Spleen (tissue), 11 donors: ENCODE measurements at regions not wholly inside any gene's neighbourhood (a gene's known extent, or its start where the extent isn't known, plus 50 kb on each side); places are given as distances from the start of the nearest gene placed in this dataset.

Experiments
- DNase-seq: peaks from one replicate; pipeline ENCODE4 v3.0.0-alpha.2; 2020
- H3K27ac ChIP-seq, 8 donors: fragments of 200-600 bp; sonication (generic) in 7 of 8; 1 replicate in 4 of 8; 2 replicates in 4 of 8; pipeline versions ENCODE4 v1.5.0 to v1.8.0; 2016 to 2021; ENCODE audit warnings: inconsistent platforms in 4 of 8, mild to moderate bottlenecking in 4 of 8, moderate library complexity in 1 of 8
- H3K27me3 ChIP-seq, 7 donors: fragments of 200-600 bp; sonication (generic) in 6 of 7; replicated peaks in 1 of 7; 1 replicate in 4 of 7; 2 replicates in 3 of 7; pipeline versions ENCODE4 v1.5.0 to v1.8.0; 2016 to 2021; ENCODE audit warnings: inconsistent platforms in 3 of 7, mild to moderate bottlenecking in 1 of 7
- H3K36me3 ChIP-seq, 6 donors: fragments of 200-600 bp; sonication (generic) in 5 of 6; 1 replicate in 4 of 6; 2 replicates in 2 of 6; pipeline versions ENCODE4 v1.5.0 to v1.8.0; 2016 to 2021; ENCODE audit warnings: inconsistent platforms in 2 of 6
- H3K4me1 ChIP-seq, 6 donors: fragments of 200-600 bp; sonication (generic) in 5 of 6; 1 replicate in 3 of 6; 2 replicates in 3 of 6; pipeline versions ENCODE4 v1.5.0 to v1.8.0; 2016 to 2021; ENCODE audit warnings: inconsistent platforms in 3 of 6
- H3K4me3 ChIP-seq, 8 donors: fragments of 200-600 bp; sonication (generic) in 7 of 8; 1 replicate in 4 of 8; 2 replicates in 4 of 8; pipeline versions ENCODE4 v1.5.0 to v1.8.0; 2016 to 2021; ENCODE audit warnings: inconsistent platforms in 4 of 8, mild to moderate bottlenecking in 4 of 8, moderate library complexity in 2 of 8
- H3K9me3 ChIP-seq, 8 donors: fragments of 200-600 bp; sonication (generic) in 7 of 8; 1 replicate in 4 of 8; 2 replicates in 4 of 8; pipeline versions ENCODE4 v1.5.0 to v1.8.0; 2016 to 2021; ENCODE audit warnings: inconsistent platforms in 4 of 8
- POLR2A ChIP-seq, 3 donors: fragments of 450-650 bp; IDR thresholded peaks; one replicate each; pipeline ENCODE4 v1.5.1; 2017; ENCODE audit warnings: antibody characterized with exemption in 3 of 3, mild to moderate bottlenecking in 1 of 3
- POLR2AphosphoS5 ChIP-seq, 3 donors: sonication (generic); formaldehyde crosslinking; IDR thresholded peaks; one replicate each; pipeline ENCODE4 v1.5.1; 2017; ENCODE audit warnings: antibody characterized with exemption in 3 of 3
- WGBS, 5 donors: extraction: QIAGEN DNeasy Blood & Tissue Kit in 3 of 5; methylation state at CpG; one replicate each; pipeline versions ENCODE4 v1.1.5 to v1.1.7; 2013 to 2018; 5-methylcytosine and 5-hydroxymethylcytosine counted together
- intact Hi-C: fragments of 100-400 bp; cut with DNase I; formaldehyde crosslinking; loops from one replicate; pipeline ENCODE4 v1.15.0; 2023; ENCODE audit warnings: low total_unique reads
- TF ChIP-seq, protein P1 (sequence below), 11 experiments: fragments of 200-600 bp in 7 of 11; fragments of 450-650 bp in 4 of 11; sonication (generic) in 4 of 11; IDR thresholded peaks in 8 of 11; conservative IDR thresholded peaks in 3 of 11; 1 replicate in 7 of 11; 2 replicates in 4 of 11; pipeline versions ENCODE4 v1.4.0 to v1.8.0; 2016 to 2021; ENCODE audit warnings: antibody characterized with exemption in 11 of 11, inconsistent platforms in 4 of 11, mild to moderate bottlenecking in 1 of 11
- donor health status: healthy with polysubstance abuse.
- donor health status: DM: no; HTN: no; CAD: no; lungs with moderate emphysema.
- donor health status: DM: no; HTN: no; CAD: no.
- donor health status: Bipolar disorder and iron deficiency.
- donor health status: healthy.
- donor health status: DM: no; HTN: no; CAD: no.
- donor health status: DM: yes; HTN: yes; CAD: no.

DNA sequence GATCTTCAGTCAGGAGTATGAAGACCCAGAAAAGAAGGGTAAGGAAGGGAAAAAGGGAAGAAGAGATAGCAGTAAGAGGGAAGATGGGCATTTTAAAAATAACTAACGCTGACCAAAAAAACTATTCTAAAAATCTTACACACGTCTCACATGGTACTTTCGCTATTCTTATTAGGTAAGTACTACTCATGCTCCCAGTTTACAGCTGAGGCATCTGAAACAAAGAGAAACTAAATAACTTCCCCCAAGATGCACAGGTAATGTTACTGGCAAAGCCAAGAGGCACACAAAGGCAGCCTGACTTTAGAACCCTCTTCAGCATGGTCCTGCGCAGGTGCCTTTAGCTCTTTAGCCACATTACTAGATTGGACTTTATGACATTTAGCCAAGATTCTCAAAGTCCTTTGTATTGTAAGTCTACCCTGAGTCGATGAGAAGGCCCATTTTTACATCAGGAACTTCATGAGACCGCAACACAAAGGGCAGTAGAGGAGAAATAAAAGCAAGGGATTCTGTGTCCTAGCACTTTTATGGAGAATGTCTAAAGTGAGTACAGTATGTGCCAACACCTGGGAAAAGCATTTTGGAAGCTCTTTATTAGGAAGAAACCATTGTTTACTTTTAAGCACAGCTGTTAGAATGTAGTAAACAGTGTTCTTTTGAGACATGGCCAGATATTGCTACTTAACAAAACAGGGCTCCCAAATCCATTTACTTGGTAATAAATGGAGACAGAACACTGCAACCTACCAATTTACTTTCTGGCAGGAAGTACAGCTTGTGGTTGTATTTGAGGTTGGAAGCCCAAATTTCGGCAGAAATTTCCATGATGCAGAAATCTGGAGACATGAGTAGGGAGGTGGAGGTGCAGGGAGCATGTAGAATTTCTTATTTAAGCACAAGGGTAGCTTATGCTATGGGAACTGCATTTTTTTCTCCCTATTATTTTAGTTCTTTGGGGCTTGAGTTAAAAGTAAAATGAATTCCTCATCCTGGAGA is 250.7 kb downstream of the KCTD12 start:
- intact Hi-C loops: no loop called here
- no peak overlapping the region for H3K4me3 ChIP-seq
- no peaks in the 10 kb centered on the region for H3K36me3 ChIP-seq
- TF ChIP-seq, protein P1, sequence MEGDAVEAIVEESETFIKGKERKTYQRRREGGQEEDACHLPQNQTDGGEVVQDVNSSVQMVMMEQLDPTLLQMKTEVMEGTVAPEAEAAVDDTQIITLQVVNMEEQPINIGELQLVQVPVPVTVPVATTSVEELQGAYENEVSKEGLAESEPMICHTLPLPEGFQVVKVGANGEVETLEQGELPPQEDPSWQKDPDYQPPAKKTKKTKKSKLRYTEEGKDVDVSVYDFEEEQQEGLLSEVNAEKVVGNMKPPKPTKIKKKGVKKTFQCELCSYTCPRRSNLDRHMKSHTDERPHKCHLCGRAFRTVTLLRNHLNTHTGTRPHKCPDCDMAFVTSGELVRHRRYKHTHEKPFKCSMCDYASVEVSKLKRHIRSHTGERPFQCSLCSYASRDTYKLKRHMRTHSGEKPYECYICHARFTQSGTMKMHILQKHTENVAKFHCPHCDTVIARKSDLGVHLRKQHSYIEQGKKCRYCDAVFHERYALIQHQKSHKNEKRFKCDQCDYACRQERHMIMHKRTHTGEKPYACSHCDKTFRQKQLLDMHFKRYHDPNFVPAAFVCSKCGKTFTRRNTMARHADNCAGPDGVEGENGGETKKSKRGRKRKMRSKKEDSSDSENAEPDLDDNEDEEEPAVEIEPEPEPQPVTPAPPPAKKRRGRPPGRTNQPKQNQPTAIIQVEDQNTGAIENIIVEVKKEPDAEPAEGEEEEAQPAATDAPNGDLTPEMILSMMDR (IDR thresholded peaks at IDR 0.05 in 8 of 11, conservative IDR thresholded peaks at IDR 0.05 in 3 of 11): no peak
- TF ChIP-seq POLR2AphosphoS5 (IDR thresholded peaks at IDR 0.05) (no peak), POLR2A (IDR thresholded peaks at IDR 0.05) (no peak)
- H3K27ac ChIP-seq: no peak overlapping the region
- H3K27me3 ChIP-seq: no peaks in the 10 kb centered on the region
- WGBS, 5 donors: 84 to 93% (median 86%) methylated on average over 7 of the region's 7 CpGs
- no peaks in the 10 kb centered on the region for H3K9me3 ChIP-seq
- no peaks in the 10 kb centered on the region for H3K4me1 ChIP-seq
- no peak for DNase-seq

DNA sequence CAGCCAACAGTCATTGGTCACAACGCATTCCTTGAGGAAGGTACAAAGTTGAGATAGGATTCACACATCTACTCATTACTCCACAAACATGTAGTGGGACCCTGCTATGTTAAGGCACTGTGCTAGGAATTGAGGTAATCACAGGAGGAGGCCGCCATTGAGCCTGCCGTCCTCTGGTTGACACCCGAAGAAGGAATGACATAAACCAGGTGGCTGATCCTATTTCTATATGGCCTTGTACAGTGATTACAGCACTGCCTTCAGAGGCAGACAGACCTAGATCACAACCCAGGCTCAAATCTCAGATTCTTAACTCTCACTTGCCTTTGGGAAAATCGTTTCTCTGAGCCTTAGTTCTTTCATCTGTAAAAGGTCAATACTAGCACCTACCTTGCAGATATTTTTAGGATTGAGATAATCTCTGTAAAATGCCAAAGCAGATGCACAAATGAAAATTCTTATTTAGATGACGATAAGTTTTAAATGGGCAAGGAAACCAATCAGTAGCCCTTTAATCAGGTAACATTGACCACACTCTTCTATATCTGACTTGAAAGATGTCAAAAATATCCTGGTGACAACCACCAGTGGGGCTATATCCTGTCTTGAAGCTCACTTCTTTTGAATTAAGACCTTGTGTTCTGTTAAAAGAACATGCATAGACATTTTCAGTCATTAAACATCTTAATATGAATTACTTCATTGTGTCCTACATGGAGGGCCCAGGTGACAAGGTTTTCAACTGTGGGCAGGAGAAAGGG is 251.6 kb downstream of the KCTD12 start:
- Histone ChIP-seq H3K27me3 (no peaks in the 10 kb centered on the region), H3K36me3 (no peaks in the 10 kb centered on the region), H3K4me1 (no peaks in the 10 kb centered on the region), H3K4me3 (no peak overlapping the region), H3K9me3 (no peaks in the 10 kb centered on the region), H3K27ac (peak overlapping the region in 1 of 8 donors; percentile 5)
- TF ChIP-seq POLR2A (IDR thresholded peaks at IDR 0.05): no peak
- no peak for TF ChIP-seq POLR2AphosphoS5 (IDR thresholded peaks at IDR 0.05)
- TF ChIP-seq, protein P1 (IDR thresholded peaks at IDR 0.05 in 8 of 11, conservative IDR thresholded peaks at IDR 0.05 in 3 of 11): no peak
- 71 to 84% (median 78%) methylated on average over 6 of the region's 6 CpGs for WGBS, 5 donors
- intact Hi-C loops: no loop called here
- no peak for DNase-seq

DNA sequence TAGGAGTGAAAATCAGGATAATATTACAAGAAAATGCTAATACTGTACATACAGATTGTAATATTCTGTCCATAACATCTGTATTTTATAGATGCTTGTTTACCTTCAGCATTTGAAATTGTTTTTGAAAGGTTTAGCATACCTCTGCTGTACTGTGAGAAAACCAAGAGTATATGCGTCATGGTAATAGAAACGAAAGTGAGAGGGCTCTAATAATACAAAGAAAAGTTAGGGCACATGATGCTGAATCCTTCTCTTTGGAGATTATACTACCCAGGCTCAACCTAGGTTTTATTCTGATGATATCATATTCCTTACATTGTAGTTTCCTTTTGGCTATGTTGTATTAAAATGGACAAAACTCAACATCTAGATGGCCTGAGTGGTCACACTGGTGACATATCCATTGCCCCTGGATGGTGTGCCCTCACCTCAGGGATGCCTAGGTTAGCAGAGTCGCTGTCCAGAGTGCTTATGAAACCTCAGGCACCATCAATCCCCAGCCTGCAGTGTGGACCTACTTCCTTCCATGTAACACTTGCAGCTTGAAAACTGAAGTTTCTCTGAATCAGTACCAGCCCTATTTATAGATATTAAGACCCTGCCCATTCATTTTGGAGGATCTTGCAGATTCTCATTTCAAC is 253.7 kb downstream of the KCTD12 start:
- 54 to 69% (median 64%) methylated on average over 3 of the region's 3 CpGs for WGBS, 5 donors
- intact Hi-C loops: no loop called here
- no peak overlapping the region for H3K27ac ChIP-seq
- DNase-seq: no peak
- no peaks in the 10 kb centered on the region for H3K27me3 ChIP-seq
- no peak overlapping the region for H3K4me3 ChIP-seq
- no peak for TF ChIP-seq POLR2AphosphoS5 (IDR thresholded peaks at IDR 0.05)
- no peak for TF ChIP-seq POLR2A (IDR thresholded peaks at IDR 0.05)
- TF ChIP-seq, protein P1 (IDR thresholded peaks at IDR 0.05 in 8 of 11, conservative IDR thresholded peaks at IDR 0.05 in 3 of 11): no peak
- no peaks in the 10 kb centered on the region for H3K4me1 ChIP-seq
- no peaks in the 10 kb centered on the region for H3K36me3 ChIP-seq
- H3K9me3 ChIP-seq: peaks cover 0 to 9% (median 0%) of the 10 kb centered on the region in 8 donors
